K562 (cell line): ENCODE measurements at regions not wholly inside any gene's neighbourhood (a gene's known extent, or its start where the extent isn't known, plus 50 kb on each side); places are given as distances from the start of the nearest gene placed in this dataset.

ENCODE experiments used
- C11orf30 ChIP-seq: fragments of 450-650 bp; IDR thresholded peaks from 2 replicates; pipeline ENCODE4 v1.6.1; 2016; ENCODE audit warnings: low read depth, mild to moderate bottlenecking
- CHD2 ChIP-seq: IDR thresholded peaks from 2 replicates; pipeline ENCODE4 v1.6.1; 2011; ENCODE audit warnings: low read depth, low read length
- ESRRA ChIP-seq: fragments of 450-650 bp; IDR thresholded peaks from 2 replicates; pipeline ENCODE4 v1.6.1; 2014; ENCODE audit warnings: low read depth, mild to moderate bottlenecking, moderate library complexity, borderline replicate concordance
- FOXA3 ChIP-seq, 2 experiments: fragments of 450-650 bp in 1 of 2; sonication (generic) in 1 of 2; formaldehyde crosslinking; IDR thresholded peaks in 1 of 2; conservative IDR thresholded peaks in 1 of 2; 2 replicates each; pipeline versions ENCODE4 v1.4.0 to v1.8.0; 2020 to 2022; ENCODE audit warnings: mild to moderate bottlenecking in 2 of 2, missing genetic modification reagents in 1 of 2
- HIVEP1 ChIP-seq: fragments of 250-450 bp; sonication (Bioruptor Pico); IDR thresholded peaks from 2 replicates; pipeline ENCODE4 v1.4.0; 2020; ENCODE audit warnings: mild to moderate bottlenecking
- HOXB6 ChIP-seq: fragments of 250-450 bp; sonication (Bioruptor Pico); IDR thresholded peaks from 2 replicates; pipeline ENCODE4 v1.5.1; 2022; ENCODE audit warnings: mild to moderate bottlenecking, borderline replicate concordance
- MYC ChIP-seq, 2 experiments: fragments of 250-450 bp in 1 of 2; sonication (Bioruptor Pico) in 1 of 2; IDR thresholded peaks; 2 replicates each; pipeline versions ENCODE4 v1.5.1 to v1.6.1; 2012 to 2021; ENCODE audit warnings: low read depth in 2 of 2, borderline replicate concordance in 1 of 2, improper control_type of control experiment in 1 of 2, low read length in 1 of 2, mild to moderate bottlenecking in 1 of 2, moderate library complexity in 1 of 2
- POU5F1 ChIP-seq: fragments of 150-350 bp; IDR thresholded peaks from 2 replicates; pipeline ENCODE4 v1.6.1; 2014; ENCODE audit warnings: borderline replicate concordance, low read length, low read depth, mild to moderate bottlenecking; ENCODE audit not compliant: partially characterized antibody
- SMC3 ChIP-seq: conservative IDR thresholded peaks from 2 replicates; pipeline ENCODE4 v1.6.1; 2011; ENCODE audit warnings: low read depth, low read length, improper control_type of control experiment; ENCODE audit not compliant: insufficient read depth
- SNIP1 ChIP-seq: fragments of 450-650 bp; IDR thresholded peaks from 2 replicates; pipeline ENCODE4 v1.7.1; 2017; ENCODE audit warnings: low read depth, mild to moderate bottlenecking
- TAL1 ChIP-seq: fragments of 450-650 bp; IDR thresholded peaks from 2 replicates; pipeline ENCODE4 v1.6.1; 2016; ENCODE audit warnings: mild to moderate bottlenecking
- ZFP36 ChIP-seq: fragments of 150-350 bp; IDR thresholded peaks from 2 replicates; pipeline ENCODE4 v1.6.1; 2018; ENCODE audit warnings: low read length, low read depth; ENCODE audit not compliant: partially characterized antibody
- TF ChIP-seq, protein P1 (sequence below), 2 experiments: fragments of 450-650 bp in 1 of 2; sonication (generic) in 1 of 2; formaldehyde crosslinking in 1 of 2; IDR thresholded peaks in 1 of 2; conservative IDR thresholded peaks in 1 of 2; 2 replicates each; pipeline versions ENCODE4 v1.6.1 to v1.8.1; 2016 to 2023; ENCODE audit warnings: mild to moderate bottlenecking in 2 of 2, moderate library complexity in 2 of 2, inconsistent platforms in 1 of 2, missing genetic modification reagents in 1 of 2
- TF ChIP-seq, protein P2 (sequence below): fragments of 450-650 bp; IDR thresholded peaks from 2 replicates; pipeline ENCODE4 v1.6.1; 2014; ENCODE audit warnings: low read depth, mild to moderate bottlenecking, moderate library complexity, borderline replicate concordance
- TF ChIP-seq, protein P3 (sequence below): fragments of 450-650 bp; IDR thresholded peaks from 2 replicates; pipeline ENCODE4 v1.6.1; 2016; ENCODE audit warnings: antibody characterized with exemption
- TF ChIP-seq, protein P4 (sequence below): sonication (generic); formaldehyde crosslinking; IDR thresholded peaks from 2 replicates; pipeline ENCODE4 v1.8.0; 2023; ENCODE audit warnings: mild to moderate bottlenecking, missing genetic modification reagents
- TF ChIP-seq, protein P5 (sequence below): fragments of 250-450 bp; sonication (Bioruptor Pico); IDR thresholded peaks from 2 replicates; pipeline ENCODE4 v1.8.0; 2021; ENCODE audit warnings: borderline replicate concordance, mild to moderate bottlenecking, moderate library complexity; ENCODE audit not compliant: poor library complexity, severe bottlenecking

DNA sequence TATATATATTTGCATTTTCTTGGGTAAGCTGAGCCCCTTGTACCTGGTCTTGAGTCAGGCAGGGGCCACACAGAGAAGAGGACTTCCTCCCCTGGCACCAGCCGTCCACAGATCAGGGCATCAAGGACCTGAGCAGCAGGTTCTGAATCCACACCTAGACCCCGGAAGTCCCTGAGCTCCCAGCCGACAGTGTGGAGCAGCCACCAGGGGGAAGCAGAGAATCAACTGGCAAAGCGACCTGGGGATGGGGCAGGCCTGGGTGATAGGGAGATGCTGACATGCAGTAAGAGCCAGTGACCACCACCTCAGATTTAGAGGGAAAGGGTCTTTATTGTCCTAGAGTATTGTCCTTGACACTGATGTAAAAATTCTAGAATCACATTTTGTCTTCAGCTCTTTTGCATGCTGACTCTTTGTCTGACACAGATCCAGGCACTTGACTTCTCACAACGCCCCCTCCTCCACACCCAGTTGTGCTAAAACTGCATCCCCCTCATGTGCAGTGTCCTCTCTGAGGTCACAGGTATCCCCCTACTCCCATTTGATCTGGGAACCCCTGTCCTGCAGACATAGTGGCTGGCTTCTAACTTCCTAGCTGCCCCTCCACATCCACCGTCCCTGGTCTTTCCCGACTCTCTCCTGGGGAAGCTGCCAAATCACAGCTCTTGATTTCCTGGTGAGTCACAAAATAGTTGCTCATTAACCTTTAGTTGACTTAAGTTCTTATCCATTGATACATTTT lies 109.3 kb downstream of the GGTLC2 start (continued):
- TF ChIP-seq, protein P1, sequence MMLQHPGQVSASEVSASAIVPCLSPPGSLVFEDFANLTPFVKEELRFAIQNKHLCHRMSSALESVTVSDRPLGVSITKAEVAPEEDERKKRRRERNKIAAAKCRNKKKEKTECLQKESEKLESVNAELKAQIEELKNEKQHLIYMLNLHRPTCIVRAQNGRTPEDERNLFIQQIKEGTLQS (IDR thresholded peaks at IDR 0.05): no peak
- TF ChIP-seq, protein P1 (CRISPR knock-in tag; conservative IDR thresholded peaks at IDR 0.05): peak; percentile 80; the same call in 1 of the 2 replicates
- TF ChIP-seq FOXA3 (CRISPR knock-in tag; conservative IDR thresholded peaks at IDR 0.05 in 1 of 2, IDR thresholded peaks at IDR 0.05 in 1 of 2) (peak in 1 of 2 experiments; percentile 59; a peak in 1 of 4 replicates), SMC3 (peak; percentile 100), TAL1 (no peak), MYC (IDR thresholded peaks at IDR 0.05; ENCODE audit: low read depth, low read length) (peak; percentile 33; the same call in 1 of the 2 replicates), MYC (CRISPR knock-in tag; IDR thresholded peaks at IDR 0.05; ENCODE audit: borderline replicate concordance, low read depth) (0 out of 2 replicates have a peak, but pooled peaks have one; percentile 85), ESRRA (peak; percentile 54), CHD2 (peak; percentile 28; the same call in 1 of the 2 replicates), HIVEP1 (CRISPR knock-in tag) (no peak), POU5F1 (peak; percentile 66), C11orf30 (peak; percentile 44; the same call in 1 of the 2 replicates), SNIP1 (no peak), HOXB6 (CRISPR knock-in tag) (peak; percentile 93), ZFP36 (peak; percentile 55)
- TF ChIP-seq, protein P2, sequence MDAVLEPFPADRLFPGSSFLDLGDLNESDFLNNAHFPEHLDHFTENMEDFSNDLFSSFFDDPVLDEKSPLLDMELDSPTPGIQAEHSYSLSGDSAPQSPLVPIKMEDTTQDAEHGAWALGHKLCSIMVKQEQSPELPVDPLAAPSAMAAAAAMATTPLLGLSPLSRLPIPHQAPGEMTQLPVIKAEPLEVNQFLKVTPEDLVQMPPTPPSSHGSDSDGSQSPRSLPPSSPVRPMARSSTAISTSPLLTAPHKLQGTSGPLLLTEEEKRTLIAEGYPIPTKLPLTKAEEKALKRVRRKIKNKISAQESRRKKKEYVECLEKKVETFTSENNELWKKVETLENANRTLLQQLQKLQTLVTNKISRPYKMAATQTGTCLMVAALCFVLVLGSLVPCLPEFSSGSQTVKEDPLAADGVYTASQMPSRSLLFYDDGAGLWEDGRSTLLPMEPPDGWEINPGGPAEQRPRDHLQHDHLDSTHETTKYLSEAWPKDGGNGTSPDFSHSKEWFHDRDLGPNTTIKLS: 0 out of 2 replicates have a peak, but pooled peaks have one; percentile 36
- TF ChIP-seq, protein P3, sequence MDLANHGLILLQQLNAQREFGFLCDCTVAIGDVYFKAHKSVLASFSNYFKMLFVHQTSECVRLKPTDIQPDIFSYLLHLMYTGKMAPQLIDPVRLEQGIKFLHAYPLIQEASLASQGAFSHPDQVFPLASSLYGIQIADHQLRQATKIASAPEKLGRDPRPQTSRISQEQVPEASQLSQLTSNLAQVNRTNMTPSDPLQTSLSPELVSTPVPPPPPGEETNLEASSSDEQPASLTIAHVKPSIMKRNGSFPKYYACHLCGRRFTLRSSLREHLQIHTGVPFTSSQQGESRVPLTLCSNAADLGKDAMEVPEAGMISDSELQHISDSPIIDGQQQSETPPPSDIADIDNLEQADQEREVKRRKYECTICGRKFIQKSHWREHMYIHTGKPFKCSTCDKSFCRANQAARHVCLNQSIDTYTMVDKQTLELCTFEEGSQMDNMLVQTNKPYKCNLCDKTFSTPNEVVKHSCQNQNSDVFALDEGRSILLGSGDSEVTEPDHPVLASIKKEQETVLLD: no peak
- TF ChIP-seq, protein P4, sequence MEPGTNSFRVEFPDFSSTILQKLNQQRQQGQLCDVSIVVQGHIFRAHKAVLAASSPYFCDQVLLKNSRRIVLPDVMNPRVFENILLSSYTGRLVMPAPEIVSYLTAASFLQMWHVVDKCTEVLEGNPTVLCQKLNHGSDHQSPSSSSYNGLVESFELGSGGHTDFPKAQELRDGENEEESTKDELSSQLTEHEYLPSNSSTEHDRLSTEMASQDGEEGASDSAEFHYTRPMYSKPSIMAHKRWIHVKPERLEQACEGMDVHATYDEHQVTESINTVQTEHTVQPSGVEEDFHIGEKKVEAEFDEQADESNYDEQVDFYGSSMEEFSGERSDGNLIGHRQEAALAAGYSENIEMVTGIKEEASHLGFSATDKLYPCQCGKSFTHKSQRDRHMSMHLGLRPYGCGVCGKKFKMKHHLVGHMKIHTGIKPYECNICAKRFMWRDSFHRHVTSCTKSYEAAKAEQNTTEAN (CRISPR knock-in tag): no peak
- TF ChIP-seq, protein P5, sequence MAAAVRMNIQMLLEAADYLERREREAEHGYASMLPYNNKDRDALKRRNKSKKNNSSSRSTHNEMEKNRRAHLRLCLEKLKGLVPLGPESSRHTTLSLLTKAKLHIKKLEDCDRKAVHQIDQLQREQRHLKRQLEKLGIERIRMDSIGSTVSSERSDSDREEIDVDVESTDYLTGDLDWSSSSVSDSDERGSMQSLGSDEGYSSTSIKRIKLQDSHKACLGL: peak; percentile 46
